Panc1 (cell line): ENCODE measurements at regions not wholly inside any gene's neighbourhood (a gene's known extent, or its start where the extent isn't known, plus 50 kb on each side); places are given as distances from the start of the nearest gene placed in this dataset.

ENCODE experiments used
- POLR2AphosphoS5 ChIP-seq: IDR thresholded peaks from 2 replicates; pipeline ENCODE4 v1.6.1; 2012; ENCODE audit warnings: mild to moderate bottlenecking, low read depth, low read length, moderate library complexity
- TF ChIP-seq, protein P1 (sequence below): fragments of 450-650 bp; IDR thresholded peaks from 2 replicates; pipeline ENCODE4 v1.5.1; 2017; ENCODE audit warnings: mild to moderate bottlenecking

DNA sequence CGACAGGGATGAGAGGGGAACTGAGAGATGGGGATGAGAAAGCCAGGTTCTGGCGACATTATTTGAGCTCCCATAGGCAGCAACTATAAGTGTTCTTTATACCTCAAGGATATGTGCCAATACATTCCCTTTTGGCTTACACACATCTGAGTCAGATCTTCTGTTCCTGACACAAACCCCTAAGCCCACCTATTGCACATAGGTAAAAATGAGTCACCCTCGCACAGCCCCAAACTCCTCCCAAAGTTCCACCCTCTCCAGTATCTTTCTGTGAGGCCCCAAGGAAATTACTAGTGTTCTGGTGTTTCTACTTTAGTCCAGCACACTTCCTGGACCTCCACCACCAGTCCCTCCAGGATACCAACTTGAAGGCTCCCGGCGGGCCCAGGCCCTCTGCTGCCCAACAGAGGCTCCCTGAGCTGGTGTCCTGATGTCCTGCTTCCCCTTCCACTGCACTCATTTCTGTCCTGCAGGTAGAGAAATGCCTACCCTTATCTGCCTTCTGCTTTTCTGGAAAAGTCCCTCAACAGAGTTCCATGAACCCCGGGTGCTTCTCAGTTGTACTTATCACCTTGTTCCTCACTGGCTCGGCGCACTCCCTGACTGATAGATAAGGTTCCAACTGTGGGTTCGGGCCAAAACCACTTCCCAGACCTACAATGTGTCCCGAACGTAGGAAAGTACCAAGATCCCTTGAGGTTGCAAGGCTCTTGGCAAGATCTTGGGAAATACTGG, 125.5 kb downstream of the EN1 start:
- TF ChIP-seq, protein P1, sequence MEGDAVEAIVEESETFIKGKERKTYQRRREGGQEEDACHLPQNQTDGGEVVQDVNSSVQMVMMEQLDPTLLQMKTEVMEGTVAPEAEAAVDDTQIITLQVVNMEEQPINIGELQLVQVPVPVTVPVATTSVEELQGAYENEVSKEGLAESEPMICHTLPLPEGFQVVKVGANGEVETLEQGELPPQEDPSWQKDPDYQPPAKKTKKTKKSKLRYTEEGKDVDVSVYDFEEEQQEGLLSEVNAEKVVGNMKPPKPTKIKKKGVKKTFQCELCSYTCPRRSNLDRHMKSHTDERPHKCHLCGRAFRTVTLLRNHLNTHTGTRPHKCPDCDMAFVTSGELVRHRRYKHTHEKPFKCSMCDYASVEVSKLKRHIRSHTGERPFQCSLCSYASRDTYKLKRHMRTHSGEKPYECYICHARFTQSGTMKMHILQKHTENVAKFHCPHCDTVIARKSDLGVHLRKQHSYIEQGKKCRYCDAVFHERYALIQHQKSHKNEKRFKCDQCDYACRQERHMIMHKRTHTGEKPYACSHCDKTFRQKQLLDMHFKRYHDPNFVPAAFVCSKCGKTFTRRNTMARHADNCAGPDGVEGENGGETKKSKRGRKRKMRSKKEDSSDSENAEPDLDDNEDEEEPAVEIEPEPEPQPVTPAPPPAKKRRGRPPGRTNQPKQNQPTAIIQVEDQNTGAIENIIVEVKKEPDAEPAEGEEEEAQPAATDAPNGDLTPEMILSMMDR: no peak
- TF ChIP-seq POLR2AphosphoS5: no peak
